ENCODE measurements at regions not wholly inside any gene's neighbourhood (a gene's known extent, or its start where the extent isn't known, plus 50 kb on each side); places are given as distances from the start of the nearest gene placed in this dataset.
"Not testable (repeated sequence)": the region's sequence is repeated elsewhere in the genome, so short reads cannot be mapped to it uniquely, and the experiment has no call there.

DNA sequence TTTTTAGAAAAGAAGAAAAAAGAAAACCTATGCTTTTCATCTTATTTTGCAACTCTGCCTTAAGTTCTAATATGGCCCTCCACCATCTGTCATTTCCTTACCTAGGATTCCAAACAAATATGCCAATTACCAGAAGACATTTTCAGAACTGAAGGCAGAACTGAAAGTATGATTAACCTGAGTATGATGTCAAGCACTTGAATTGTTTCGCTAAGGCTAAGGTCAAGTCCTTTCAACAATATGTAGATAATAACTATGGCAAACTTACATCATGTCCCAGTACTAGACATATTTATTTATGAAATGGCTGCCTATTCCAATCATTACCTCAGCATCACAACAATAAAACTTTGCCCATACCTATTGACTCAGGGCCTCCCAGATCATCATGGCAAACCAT, 91.0 kb downstream of the OR13H1 start:
- H3K27me3 ChIP-seq (ENCODE audit: control insufficient read depth in 3 of 3, insufficient read depth in 3 of 3, low read length in 3 of 3): peaks cover 0 to 13% (median 0%) of the 10 kb centered on the region in 3 donors

DNA sequence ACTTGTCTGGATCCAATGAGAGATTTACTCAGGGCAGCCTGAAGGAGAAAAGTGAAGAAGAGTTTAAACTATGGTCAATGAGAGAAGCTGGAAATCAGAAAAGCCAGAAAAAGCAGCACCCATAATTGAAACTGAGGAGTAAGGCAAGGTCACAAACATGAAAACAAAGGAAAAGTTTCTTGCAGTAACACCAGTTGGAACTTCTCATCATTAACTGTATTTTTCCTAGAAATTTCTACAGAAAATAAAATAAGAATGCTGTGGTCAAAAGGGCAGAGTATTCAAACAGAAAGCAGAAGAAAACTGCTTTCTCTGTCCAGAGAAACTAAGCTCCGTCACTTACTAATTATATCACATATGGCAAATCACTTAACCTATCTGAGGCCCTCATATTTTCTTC, 102.2 kb downstream of the OR13H1 start:
- Histone ChIP-seq H3K9me3 (ENCODE audit: control insufficient read depth in 3 of 3, low read length in 3 of 3) (no peaks in the 10 kb centered on the region), H3K27ac (ENCODE audit: low read depth, low read length) (no peak overlapping the region), H3K36me3 (ENCODE audit: control insufficient read depth in 3 of 3, insufficient read depth in 3 of 3, low read length in 3 of 3) (no peaks in the 10 kb centered on the region), H3K4me1 (ENCODE audit: control insufficient read depth in 3 of 3, insufficient read depth in 3 of 3, low read length in 3 of 3) (no peaks in the 10 kb centered on the region), H3K27me3 (ENCODE audit: control insufficient read depth in 3 of 3, insufficient read depth in 3 of 3, low read length in 3 of 3) (no peaks in the 10 kb centered on the region), H3K4me3 (ENCODE audit: low read length in 3 of 3) (no peak overlapping the region), H3K9ac (ENCODE audit: low read depth in 1 of 3, low read length in 3 of 3) (no peak overlapping the region)

More for the DNA sequence above, 91.0 kb downstream of the OR13H1 start:
- Histone ChIP-seq H3K4me3 (ENCODE audit: low read length in 3 of 3) (no peak overlapping the region), H3K4me1 (ENCODE audit: control insufficient read depth in 3 of 3, insufficient read depth in 3 of 3, low read length in 3 of 3) (no peaks in the 10 kb centered on the region), H3K27ac (ENCODE audit: low read depth, low read length) (no peak overlapping the region), H3K9ac (ENCODE audit: low read depth in 1 of 3, low read length in 3 of 3) (no peak overlapping the region), H3K36me3 (ENCODE audit: control insufficient read depth in 3 of 3, insufficient read depth in 3 of 3, low read length in 3 of 3) (no peaks in the 10 kb centered on the region), H3K9me3 (ENCODE audit: control insufficient read depth in 3 of 3, low read length in 3 of 3) (no peaks in the 10 kb centered on the region)

DNA sequence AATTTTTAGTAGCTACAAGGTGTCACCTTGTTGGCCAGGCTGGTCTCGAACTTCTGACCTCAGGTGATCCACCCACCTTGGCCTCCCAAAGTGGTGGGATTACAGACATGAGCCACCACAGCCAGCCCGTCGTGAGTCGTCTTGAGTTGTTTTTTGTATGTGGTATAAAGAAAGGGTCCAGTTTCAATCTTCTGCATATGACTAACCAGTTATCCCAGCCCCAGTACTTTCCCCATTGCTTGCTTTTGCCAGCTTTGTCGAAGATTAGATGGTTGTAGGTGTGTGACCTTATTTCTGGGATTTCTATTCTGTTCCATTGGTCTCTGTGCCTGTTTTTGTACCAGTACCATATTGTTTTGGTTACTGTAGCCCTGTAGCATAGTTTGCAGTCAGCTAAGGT, 105.9 kb downstream of the OR13H1 start:
- H3K4me1 ChIP-seq (ENCODE audit: control insufficient read depth in 3 of 3, insufficient read depth in 3 of 3, low read length in 3 of 3): no peaks in the 10 kb centered on the region
- H3K9me3 ChIP-seq (ENCODE audit: control insufficient read depth in 3 of 3, low read length in 3 of 3): no peaks in the 10 kb centered on the region
- no peak overlapping the region for H3K9ac ChIP-seq (ENCODE audit: low read depth in 1 of 3, low read length in 3 of 3)
- no peaks in the 10 kb centered on the region for H3K36me3 ChIP-seq (ENCODE audit: control insufficient read depth in 3 of 3, insufficient read depth in 3 of 3, low read length in 3 of 3)
- no peak overlapping the region for H3K27ac ChIP-seq (ENCODE audit: low read depth, low read length)
- no peak overlapping the region for H3K4me3 ChIP-seq (ENCODE audit: low read length in 3 of 3)
- no peaks in the 10 kb centered on the region for H3K27me3 ChIP-seq (ENCODE audit: control insufficient read depth in 3 of 3, insufficient read depth in 3 of 3, low read length in 3 of 3)

DNA sequence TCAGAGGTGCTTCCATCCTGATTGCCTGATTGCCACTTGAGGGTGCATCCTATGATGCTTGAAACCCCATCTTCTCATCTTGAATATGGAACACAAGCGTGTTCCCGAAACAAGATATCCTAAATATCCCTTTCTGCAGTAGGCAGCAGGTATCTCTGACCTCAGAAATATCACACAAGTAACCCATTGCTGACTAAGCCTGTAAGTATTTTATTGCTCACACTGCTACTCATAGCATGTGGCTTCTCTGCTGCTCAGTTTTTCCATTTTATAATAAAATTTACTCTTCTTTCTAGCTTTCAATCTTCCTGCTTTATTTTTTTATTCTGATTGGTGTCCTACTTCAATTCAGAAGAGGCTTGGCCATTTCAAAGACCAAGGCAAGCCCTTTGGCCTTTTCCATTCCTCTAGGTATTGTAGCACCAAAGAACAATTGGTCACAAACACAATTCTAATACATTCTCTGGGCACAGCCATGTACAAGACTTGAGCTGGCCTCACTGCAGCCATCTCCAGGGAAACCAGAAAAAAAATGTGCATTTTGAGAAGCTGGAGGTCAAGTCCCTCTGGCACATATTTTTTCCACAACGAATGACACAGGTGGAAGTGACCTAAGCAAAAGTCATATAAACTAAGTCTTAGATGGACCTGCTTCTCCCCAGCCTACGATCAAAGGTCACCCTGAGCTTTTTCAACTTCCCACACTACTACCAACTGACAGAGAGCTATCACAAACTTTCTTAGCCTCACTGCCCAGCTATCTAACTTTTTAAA, 107.0 kb downstream of the OR13H1 start:
- no peaks in the 10 kb centered on the region for H3K4me1 ChIP-seq (ENCODE audit: control insufficient read depth in 3 of 3, insufficient read depth in 3 of 3, low read length in 3 of 3)
- no peak overlapping the region for H3K9ac ChIP-seq (ENCODE audit: low read depth in 1 of 3, low read length in 3 of 3)
- H3K36me3 ChIP-seq (ENCODE audit: control insufficient read depth in 3 of 3, insufficient read depth in 3 of 3, low read length in 3 of 3): no peaks in the 10 kb centered on the region
- H3K4me3 ChIP-seq (ENCODE audit: low read length in 3 of 3): no peak overlapping the region
- H3K9me3 ChIP-seq (ENCODE audit: control insufficient read depth in 3 of 3, low read length in 3 of 3): no peaks in the 10 kb centered on the region
- no peaks in the 10 kb centered on the region for H3K27me3 ChIP-seq (ENCODE audit: control insufficient read depth in 3 of 3, insufficient read depth in 3 of 3, low read length in 3 of 3)
- H3K27ac ChIP-seq (ENCODE audit: low read depth, low read length): no peak overlapping the region

DNA sequence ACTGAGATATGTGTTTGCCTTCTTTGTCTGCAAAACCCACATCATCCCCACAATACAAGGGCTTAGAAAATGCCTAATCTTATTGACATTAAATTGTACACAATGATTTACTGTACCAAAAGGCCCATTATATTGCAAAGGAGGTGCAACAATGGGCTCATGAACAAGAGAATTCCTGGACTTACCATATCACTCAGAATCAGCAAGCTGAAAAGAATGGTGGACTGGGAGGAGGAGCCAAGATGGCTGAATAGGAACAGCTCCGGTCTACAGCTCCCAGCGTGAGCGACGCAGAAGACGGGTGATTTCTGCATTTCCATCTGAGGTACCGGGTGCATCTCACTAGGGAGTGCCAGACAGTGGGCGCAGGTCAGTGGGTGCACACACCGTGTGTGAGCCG, 119.9 kb downstream of the OR13H1 start:
- H3K4me1 ChIP-seq (ENCODE audit: control insufficient read depth in 3 of 3, insufficient read depth in 3 of 3, low read length in 3 of 3); H3K27ac ChIP-seq (ENCODE audit: low read depth, low read length): not testable (repeated sequence)

DNA sequence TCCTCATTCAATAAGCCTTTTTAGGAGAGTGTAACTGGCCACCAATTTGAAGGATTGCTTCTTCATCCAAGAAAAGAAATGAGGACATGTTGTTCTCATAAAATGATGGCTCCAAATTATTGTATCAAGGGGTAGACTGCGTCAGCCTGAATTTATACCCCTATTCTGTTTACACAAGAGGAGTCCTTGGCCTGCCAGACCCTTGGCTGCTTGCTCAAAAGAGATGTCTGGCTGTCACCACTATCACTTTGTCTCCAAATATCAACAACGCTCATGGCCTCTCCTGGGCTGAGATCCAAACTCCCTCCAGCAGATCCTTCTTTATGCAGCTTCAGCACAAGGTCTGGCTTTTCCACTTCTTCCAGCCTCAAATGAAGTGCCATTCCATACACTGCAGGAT, 127.9 kb downstream of the OR13H1 start:
- H3K4me3 ChIP-seq (ENCODE audit: low read length in 3 of 3): no peak overlapping the region
- no peaks in the 10 kb centered on the region for H3K9me3 ChIP-seq (ENCODE audit: control insufficient read depth in 3 of 3, low read length in 3 of 3)
- no peaks in the 10 kb centered on the region for H3K36me3 ChIP-seq (ENCODE audit: control insufficient read depth in 3 of 3, insufficient read depth in 3 of 3, low read length in 3 of 3)
- H3K4me1 ChIP-seq (ENCODE audit: control insufficient read depth in 3 of 3, insufficient read depth in 3 of 3, low read length in 3 of 3): no peaks in the 10 kb centered on the region
- H3K27ac ChIP-seq (ENCODE audit: low read depth, low read length): no peak overlapping the region
- H3K27me3 ChIP-seq (ENCODE audit: control insufficient read depth in 3 of 3, insufficient read depth in 3 of 3, low read length in 3 of 3): no peaks in the 10 kb centered on the region
- H3K9ac ChIP-seq (ENCODE audit: low read depth in 1 of 3, low read length in 3 of 3): no peak overlapping the region

More for the DNA sequence above, 119.9 kb downstream of the OR13H1 start:
- H3K36me3 ChIP-seq (ENCODE audit: control insufficient read depth in 3 of 3, insufficient read depth in 3 of 3, low read length in 3 of 3); H3K9ac ChIP-seq (ENCODE audit: low read depth in 1 of 3, low read length in 3 of 3); H3K9me3 ChIP-seq (ENCODE audit: control insufficient read depth in 3 of 3, low read length in 3 of 3); H3K4me3 ChIP-seq (ENCODE audit: low read length in 3 of 3): not testable (repeated sequence)
- peaks cover 0 to 18% (median 0%) of the 10 kb centered on the region in 3 donors for H3K27me3 ChIP-seq (ENCODE audit: control insufficient read depth in 3 of 3, insufficient read depth in 3 of 3, low read length in 3 of 3)

DNA sequence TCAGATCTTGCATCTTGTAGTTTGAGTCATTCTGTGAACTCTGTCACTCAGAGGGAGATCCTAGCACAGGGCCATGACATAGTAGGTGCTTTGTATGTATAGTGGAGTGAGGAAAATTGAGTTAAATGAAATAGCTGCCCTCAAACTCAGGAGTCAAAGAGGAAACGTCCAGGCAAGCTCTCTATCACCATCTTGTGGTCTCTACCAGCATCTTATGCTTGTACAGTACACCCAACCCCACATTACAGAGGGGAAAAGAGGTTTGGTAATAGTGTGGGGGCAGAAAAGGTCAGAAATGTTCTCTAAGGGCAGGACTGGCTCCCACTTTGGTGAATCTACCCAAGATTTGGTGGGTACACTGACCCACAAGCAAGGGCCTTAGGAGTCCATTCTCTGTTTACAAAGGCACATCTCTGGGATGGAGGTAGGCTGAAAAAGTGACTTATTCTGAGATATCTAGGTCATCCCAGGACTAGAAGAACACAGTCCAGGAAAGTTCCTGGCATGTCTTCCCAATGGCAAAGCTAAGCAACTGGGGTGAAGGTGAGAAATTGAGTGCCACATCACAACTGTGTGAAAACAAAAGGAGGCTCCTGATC, 131.8 kb downstream of the OR13H1 start:
- Histone ChIP-seq H3K9ac (ENCODE audit: low read depth in 1 of 3, low read length in 3 of 3) (no peak overlapping the region), H3K9me3 (ENCODE audit: control insufficient read depth in 3 of 3, low read length in 3 of 3) (no peaks in the 10 kb centered on the region), H3K4me3 (ENCODE audit: low read length in 3 of 3) (no peak overlapping the region), H3K4me1 (ENCODE audit: control insufficient read depth in 3 of 3, insufficient read depth in 3 of 3, low read length in 3 of 3) (no peaks in the 10 kb centered on the region), H3K36me3 (ENCODE audit: control insufficient read depth in 3 of 3, insufficient read depth in 3 of 3, low read length in 3 of 3) (no peaks in the 10 kb centered on the region), H3K27ac (ENCODE audit: low read depth, low read length) (no peak overlapping the region), H3K27me3 (ENCODE audit: control insufficient read depth in 3 of 3, insufficient read depth in 3 of 3, low read length in 3 of 3) (peaks cover 0 to 3% (median 0%) of the 10 kb centered on the region in 3 donors)

DNA sequence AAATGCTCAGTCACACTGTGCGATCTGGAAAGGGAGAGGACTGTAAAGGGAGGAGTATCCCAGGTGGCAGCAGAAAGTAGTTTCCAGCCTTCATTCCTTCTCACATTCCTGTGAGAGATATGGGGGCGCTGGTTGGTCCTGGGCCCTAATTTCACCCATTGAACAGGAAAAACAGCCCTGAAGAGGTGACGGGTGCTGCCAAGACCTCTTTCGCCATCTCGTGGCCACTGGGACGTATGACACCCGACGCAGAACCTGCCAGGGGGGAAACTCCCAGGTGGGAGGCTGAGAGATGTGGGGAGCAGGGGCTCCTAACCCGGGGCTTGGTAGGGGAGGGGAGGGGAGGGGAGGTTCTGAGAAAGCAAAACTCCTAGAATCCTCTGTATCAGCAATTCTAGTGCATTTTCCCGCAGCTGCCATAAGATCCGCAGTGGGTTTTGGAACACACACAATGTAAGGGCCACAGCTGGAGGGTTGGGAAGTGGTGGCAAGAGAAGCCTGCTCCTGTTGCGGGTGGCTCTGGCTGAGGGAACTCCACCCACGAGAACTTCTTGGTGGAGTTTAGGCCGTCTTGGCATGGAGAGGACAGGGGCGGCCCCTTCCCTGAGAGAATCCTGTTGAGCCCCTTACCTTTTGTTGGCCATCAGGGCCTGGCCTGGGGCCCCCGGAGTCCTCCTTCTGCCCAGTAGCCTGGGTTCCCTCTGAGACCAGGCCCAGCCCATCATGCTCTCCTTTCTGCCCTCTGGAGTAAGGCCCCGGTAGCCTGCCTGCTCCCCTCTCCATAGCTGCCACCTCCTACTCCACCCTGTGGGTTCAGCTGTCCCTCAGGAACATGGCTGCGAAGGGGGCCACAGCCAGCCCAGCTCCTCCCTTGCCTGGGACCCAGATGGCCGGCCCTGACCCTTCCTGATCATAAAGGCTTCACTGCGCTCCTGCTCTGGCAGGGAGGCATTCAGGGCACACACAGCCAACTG, 134.1 kb downstream of the OR13H1 start:
- Histone ChIP-seq H3K4me3 (ENCODE audit: low read length in 3 of 3) (no peak overlapping the region), H3K9me3 (ENCODE audit: control insufficient read depth in 3 of 3, low read length in 3 of 3) (no peaks in the 10 kb centered on the region), H3K27ac (ENCODE audit: low read depth, low read length) (no peak overlapping the region), H3K36me3 (ENCODE audit: control insufficient read depth in 3 of 3, insufficient read depth in 3 of 3, low read length in 3 of 3) (no peaks in the 10 kb centered on the region), H3K9ac (ENCODE audit: low read depth in 1 of 3, low read length in 3 of 3) (no peak overlapping the region), H3K27me3 (ENCODE audit: control insufficient read depth in 3 of 3, insufficient read depth in 3 of 3, low read length in 3 of 3) (peaks cover 0 to 3% (median 0%) of the 10 kb centered on the region in 3 donors), H3K4me1 (ENCODE audit: control insufficient read depth in 3 of 3, insufficient read depth in 3 of 3, low read length in 3 of 3) (no peaks in the 10 kb centered on the region)

DNA sequence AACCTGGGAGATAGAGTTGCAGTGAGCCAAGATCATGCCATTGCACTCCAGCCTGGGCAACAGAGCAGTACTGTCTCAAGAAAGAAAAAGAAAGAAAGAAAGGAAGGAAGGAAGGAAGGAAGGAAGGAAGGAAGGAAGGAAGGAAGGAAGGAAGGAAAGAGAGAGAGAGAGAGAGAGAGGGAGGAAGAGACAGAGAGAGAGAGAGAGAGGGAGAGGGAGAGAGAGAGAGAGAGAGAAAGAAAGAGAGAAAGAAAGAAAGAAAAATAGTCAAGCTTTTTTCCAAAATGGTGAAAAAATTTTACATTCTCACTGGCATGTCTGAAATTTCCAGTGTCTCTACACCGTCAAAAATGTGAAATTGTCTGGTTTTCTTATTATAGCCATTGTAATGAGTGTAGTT, 138.9 kb downstream of the OR13H1 start:
- H3K4me1 ChIP-seq (ENCODE audit: control insufficient read depth in 3 of 3, insufficient read depth in 3 of 3, low read length in 3 of 3); H3K9me3 ChIP-seq (ENCODE audit: control insufficient read depth in 3 of 3, low read length in 3 of 3); H3K4me3 ChIP-seq (ENCODE audit: low read length in 3 of 3); H3K27ac ChIP-seq (ENCODE audit: low read depth, low read length); H3K27me3 ChIP-seq (ENCODE audit: control insufficient read depth in 3 of 3, insufficient read depth in 3 of 3, low read length in 3 of 3); H3K36me3 ChIP-seq (ENCODE audit: control insufficient read depth in 3 of 3, insufficient read depth in 3 of 3, low read length in 3 of 3); H3K9ac ChIP-seq (ENCODE audit: low read depth in 1 of 3, low read length in 3 of 3): not testable (repeated sequence)

DNA sequence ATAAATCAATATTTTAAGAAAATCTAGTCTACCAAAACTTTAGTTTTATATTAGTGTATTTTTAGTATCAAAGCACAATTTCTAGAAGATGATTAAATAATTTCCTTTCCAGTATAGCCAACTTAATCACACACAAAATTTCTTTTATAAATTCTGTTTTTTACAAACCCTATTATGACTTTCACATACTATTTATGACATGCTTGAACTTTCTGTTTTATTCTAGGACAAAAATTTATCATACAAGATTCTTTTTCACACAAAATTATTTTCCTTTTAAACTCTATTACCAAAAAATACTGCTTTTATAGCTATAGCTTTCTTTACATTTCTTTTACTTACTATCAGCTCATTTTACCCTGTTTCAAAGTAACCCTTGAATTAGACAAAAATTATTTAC, 149.5 kb downstream of the OR13H1 start:
- Histone ChIP-seq H3K4me1 (ENCODE audit: control insufficient read depth in 3 of 3, insufficient read depth in 3 of 3, low read length in 3 of 3) (no peaks in the 10 kb centered on the region), H3K9ac (ENCODE audit: low read depth in 1 of 3, low read length in 3 of 3) (no peak overlapping the region), H3K9me3 (ENCODE audit: control insufficient read depth in 3 of 3, low read length in 3 of 3) (no peaks in the 10 kb centered on the region), H3K36me3 (ENCODE audit: control insufficient read depth in 3 of 3, insufficient read depth in 3 of 3, low read length in 3 of 3) (no peaks in the 10 kb centered on the region), H3K27ac (ENCODE audit: low read depth, low read length) (no peak overlapping the region), H3K4me3 (ENCODE audit: low read length in 3 of 3) (no peak overlapping the region), H3K27me3 (ENCODE audit: control insufficient read depth in 3 of 3, insufficient read depth in 3 of 3, low read length in 3 of 3) (peaks cover 0 to under 1% (median 0%) of the 10 kb centered on the region in 3 donors)
